ENCODE measurements at regions not wholly inside any gene's neighbourhood (a gene's known extent, or its start where the extent isn't known, plus 50 kb on each side); places are given as distances from the start of the nearest gene placed in this dataset.
A peak's percentile ranks its signal among the peaks of the same experiment; 100 is the strongest.

- no peak for DNase-seq (ENCODE audit: low spot score)
Measured at GRCh38 chr10:10516346-10517130, 501.1 kb upstream of the CELF2 start.

GRCh38 chr10:10517866-10518265, 499.8 kb upstream of the CELF2 start:
- DNase-seq (ENCODE audit: low spot score): no peak

- no peak for DNase-seq (ENCODE audit: low spot score)
Measured at GRCh38 chr10:10519674-10520073, 498.0 kb upstream of the CELF2 start.

GRCh38 chr10:10520491-10521385, 496.9 kb upstream of the CELF2 start:
- DNase-seq (ENCODE audit: low spot score): no peak

- no peak for DNase-seq (ENCODE audit: low spot score)
Measured at GRCh38 chr10:10526846-10527245, 490.8 kb upstream of the CELF2 start.

DNA sequence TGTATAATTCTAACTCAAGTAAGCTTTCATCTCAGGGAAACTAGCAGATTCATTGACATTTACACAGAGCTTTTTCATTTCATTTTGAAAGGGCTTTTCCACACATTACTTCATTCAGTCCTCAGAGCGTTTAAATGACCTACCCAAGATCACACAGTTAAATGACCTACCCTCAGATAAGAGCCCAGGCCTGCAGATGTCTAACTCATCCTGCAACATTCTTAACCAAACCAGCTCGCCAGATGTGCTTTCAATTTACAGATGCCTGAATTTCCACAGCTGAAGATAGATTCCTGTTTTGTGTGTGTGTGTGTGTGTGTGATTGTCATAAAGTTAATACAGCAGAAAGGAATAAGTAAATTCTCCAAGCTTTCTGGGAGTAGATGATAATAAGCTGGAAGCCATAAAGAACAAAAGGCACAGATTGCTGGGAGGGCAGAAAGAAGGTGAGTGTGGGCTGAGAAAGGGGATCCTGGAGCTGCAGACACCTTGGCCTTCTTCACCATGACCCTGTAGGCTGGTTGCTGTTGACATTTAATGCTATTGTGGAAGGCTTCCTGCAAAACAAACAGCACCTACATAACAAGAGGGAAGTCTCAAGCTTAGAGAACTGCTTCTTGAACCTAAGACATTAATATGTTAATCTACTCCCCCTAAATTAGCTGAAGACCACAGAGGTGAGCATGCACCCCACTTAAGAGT, 489.7 kb upstream of the CELF2 start:
- DNase-seq (ENCODE audit: low spot score): no peak

DNA sequence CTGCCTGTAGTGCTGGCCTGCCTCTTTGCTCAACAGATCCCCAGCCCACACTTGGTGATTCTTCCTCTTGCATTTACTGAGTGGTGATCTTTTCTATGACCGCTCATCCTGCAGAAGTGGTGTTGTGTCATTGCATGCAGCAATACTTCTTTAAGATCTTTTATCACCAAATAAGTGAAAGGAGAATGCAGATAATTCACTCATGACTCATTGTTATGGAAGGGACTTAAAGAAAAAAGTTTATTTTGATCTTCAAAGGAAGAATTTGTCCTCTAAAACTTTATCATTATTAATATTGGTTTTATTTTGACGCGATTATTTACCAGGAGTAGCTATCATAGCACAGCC, 489.1 kb upstream of the CELF2 start:
- peak; percentile 8 for DNase-seq (ENCODE audit: low spot score)

DNA sequence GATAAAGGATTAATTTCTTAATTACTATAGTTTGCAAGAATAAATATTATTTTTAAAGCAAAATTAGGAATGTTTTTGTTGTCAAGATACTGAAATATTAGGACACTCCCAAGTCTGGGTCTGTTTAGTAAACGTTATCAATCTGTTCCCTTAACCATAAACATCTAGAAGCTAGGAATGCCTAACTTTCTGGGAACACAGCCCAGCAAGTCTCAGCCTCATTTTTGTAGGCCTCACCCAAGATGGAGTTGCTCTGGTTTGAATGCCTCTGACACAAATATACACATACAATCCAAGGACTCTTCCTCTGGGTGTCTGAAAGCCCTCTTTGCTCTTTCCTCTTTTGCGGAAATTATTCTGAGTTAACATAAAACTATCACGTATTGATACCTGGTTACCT, 487.4 kb upstream of the CELF2 start:
- DNase-seq (ENCODE audit: low spot score): no peak

- no peak for DNase-seq (ENCODE audit: low spot score)
Measured at GRCh38 chr10:10532236-10532635, 485.4 kb upstream of the CELF2 start.

DNA sequence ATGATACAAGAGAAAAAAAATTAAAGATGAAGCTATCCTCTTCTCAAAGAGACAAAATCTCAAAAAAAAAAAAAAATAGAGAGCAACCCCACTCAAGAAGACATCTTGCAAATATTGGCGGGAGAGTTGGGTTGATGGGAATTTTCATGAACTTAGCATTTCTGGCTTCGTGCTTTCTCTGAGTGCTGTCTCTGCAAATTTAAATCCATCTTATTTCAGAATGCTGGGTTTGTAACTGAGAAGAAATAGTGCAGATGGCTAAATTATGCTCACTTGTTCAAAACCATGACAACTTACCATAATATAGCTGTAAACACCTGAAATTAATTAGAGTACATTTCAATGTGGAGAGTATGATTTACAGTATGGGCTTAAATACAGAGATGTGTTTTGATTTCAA, 484.8 kb upstream of the CELF2 start:
- DNase-seq (ENCODE audit: low spot score): no peak

DNA sequence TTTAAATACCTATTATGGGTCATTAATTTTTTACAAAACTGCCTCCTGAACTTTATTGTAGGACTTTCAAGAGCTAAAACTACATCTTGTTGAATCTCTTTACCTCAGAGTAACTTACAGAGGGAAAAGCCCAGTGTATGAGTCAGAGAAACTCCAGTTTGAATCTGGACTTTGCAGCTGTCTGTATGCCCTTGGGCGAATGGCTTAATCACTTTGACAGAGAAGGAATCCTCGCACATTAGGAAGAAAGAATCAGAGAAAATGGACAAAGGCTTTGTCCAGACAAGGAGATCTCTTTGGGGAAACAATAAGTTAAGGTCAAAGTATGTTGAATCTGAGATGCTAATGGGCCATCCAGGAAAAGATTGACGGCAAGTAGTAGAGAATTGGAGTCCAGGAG, 484.2 kb upstream of the CELF2 start:
- DNase-seq (ENCODE audit: low spot score): no peak

DNA sequence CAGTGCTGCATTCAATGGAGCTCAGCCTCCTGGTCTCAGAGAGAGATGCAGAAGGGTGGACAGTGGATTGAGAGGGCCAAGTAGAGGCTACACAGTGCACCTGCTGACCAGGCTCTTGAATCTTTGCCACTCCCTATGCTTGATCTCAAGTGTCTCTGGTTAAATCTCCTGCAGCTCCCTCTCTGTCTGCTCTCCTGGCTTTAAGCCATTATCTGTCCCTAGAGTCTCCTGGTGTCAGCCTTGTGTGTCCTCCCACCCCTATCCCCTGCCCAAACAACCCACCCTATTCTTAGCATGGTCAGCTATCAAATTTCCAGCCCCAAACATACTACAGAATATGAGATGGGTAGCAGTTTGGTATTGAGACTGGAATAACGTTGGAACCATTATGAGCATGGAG, 479.3 kb upstream of the CELF2 start:
- DNase-seq (ENCODE audit: low spot score): no peak

- no peak for DNase-seq (ENCODE audit: low spot score)
Measured at GRCh38 chr10:10540398-10540797, 477.3 kb upstream of the CELF2 start.

DNA sequence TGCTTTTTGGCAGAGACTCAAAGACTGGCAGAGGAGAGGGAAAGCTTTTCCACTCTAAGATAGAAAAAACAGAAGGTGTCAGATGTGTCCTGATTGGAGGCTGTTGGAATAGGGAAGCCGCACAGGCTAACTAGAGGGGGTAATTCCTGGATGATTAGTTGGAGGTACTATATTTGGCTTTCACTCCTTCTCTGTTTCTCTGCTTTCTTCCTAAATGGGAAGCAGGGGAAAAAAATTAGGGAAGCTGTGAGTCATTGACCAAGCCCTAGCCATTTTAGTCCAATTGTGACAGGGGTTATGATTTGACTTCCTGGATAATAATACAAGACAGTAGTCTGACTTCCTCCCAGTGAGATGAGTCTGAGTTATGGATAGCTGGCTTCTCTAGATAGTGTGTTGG, 475.2 kb upstream of the CELF2 start:
- no peak for DNase-seq (ENCODE audit: low spot score)

DNA sequence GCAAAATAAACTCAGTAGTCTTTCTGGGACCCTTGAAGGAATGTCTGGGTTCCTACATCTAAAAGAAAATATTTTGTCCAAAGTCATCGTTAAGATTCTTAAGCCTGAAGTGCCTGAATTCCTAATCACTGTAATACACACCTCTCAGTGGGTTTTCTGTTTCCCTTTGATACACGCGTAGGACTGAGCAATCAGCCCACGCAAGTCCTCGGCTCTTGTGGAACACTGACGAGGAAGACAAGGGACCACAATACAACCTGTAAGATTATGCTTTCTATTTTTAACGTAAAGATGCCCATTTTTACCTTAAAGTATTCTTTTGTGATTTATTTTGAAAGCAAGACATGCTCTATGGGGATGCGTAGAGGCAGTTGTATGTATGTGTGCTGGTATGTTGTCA, 472.8 kb upstream of the CELF2 start:
- no peak for DNase-seq (ENCODE audit: low spot score)

DNA sequence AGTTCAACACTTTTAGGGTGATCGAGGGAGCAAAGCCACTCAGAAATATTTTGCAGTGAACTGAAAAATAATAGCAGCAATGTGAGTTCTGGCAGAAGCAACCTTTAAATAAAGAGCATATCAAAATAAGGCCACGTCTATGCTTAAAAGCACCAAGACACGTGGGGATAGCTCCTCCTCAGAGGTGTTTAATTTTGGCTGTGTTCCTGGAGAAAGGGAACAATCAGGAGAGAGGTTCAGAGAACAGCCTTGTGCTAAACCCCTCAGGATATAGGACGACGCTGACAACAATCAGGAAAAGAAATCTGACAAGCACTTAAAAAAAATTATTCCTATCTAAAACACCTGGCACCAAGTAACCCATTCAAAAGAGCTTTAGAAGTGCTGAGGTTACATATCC, 471.9 kb upstream of the CELF2 start:
- no peak for DNase-seq (ENCODE audit: low spot score)

- DNase-seq (ENCODE audit: low spot score): no peak
Measured at GRCh38 chr10:10551596-10552301, 465.9 kb upstream of the CELF2 start.

DNA sequence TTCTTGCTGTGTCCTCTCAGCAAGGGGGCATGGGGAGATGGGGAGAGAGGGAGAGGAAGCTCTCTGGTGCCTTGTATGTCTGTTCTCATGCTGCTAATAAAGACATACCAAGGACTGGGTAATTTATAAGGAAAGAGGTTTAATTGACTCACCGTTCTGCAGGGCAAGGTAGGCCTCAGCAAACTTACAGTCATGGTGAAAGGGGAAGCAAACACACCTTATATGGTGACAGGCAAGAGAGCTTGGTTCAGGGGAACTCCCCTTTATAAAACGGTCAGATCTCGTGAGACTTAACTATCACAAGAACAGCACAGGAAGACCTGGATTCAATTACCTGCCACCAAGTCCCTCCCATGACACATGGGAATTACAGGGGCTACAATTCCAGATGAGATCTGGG, 464.7 kb upstream of the CELF2 start:
- no peak for DNase-seq (ENCODE audit: low spot score)

DNA sequence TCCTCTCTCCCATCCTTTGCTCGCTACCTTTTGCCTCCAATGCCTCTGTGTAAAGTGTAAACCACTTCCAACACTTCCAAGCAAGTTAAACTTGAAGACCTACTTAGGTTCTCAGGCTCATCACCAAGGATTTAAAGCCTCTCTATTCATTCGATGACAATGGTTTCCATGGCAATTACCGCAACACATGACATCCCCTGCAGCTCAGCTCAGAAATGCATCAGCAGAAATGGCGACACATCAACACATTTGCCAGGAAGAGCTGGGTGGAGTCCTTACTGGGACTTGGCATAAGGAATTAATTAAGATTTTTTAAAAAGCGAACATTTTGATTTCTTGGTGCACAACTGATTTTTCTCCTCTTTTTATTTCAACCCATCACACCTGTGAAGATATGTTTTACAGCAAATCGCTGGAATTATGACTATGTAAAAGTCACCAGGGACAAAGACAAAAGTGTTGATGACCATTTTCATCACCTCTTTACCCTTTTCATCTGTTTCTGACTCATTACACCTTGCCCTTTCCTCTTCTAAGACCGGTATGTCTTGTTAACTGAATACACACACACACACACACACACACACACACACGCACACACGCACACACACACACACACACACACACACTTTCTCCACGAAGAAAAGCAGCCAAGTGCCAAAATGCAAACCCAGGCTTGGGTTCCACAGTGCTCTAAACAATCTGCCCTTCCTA, 453.4 kb upstream of the CELF2 start:
- DNase-seq (ENCODE audit: low spot score): no peak

DNA sequence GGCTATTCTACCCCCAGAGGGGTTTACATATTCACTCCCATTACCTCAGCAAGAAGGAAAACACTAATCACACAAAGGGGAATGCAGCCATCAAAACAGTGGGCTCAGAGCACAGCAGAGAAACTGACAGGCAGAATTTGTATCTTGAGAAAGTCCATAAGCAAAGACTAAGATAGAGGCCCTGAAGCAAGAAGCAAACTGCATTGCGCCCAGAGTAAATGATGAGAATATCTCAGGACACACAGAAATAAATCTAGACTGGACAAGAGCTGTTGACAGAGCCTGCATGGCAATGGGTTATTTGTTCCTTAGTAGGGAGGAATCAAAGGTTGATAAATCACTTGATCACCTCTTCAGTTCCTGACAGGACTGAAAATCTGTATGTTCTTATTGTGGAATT, 440.7 kb upstream of the CELF2 start:
- DNase-seq (ENCODE audit: low spot score): no peak

DNA sequence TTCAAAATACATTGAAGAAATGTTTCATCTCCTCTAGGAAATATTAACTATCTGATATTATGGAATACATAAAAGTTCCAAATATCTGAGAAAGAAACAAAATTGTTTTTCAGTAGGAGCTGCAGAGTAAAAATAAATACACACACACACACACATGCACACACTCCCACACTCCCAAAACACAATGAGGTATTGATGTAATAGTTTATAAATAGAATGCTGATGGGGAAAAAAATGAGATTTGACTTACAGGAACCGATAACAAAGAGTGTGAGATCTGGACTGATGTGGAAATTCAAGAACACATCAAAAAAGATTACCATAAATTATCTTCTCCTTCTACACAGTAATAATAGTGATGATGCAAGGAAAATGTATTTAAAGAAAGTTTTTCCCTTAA, 438.0 kb upstream of the CELF2 start:
- no peak for DNase-seq (ENCODE audit: low spot score)

- no peak for DNase-seq (ENCODE audit: low spot score)
Measured at GRCh38 chr10:10584161-10584560, 433.5 kb upstream of the CELF2 start.
